Kidney (tissue), 13 donors: ENCODE measurements at regions not wholly inside any gene's neighbourhood (a gene's known extent, or its start where the extent isn't known, plus 50 kb on each side); places are given as distances from the start of the nearest gene placed in this dataset.

Experiments used
- DNase-seq, 5 donors: peaks; one replicate each; pipeline ENCODE4 v3.0.0-alpha.2; 2013 to 2020
- FAIRE-seq: peaks from 2 replicates; lab custom pipeline; 2012; peaks lifted over from hg19 to GRCh38; lab: Jason Lieb, UNC
- H3K27ac ChIP-seq, 2 donors: one replicate each; pipeline ENCODE4 v1.7.0; 2013; ENCODE audit warnings: low read depth in 2 of 2, low read length in 2 of 2, inconsistent platforms in 1 of 2
- H3K27me3 ChIP-seq: one replicate; pipeline ENCODE4 v1.7.1; 2013; ENCODE audit warnings: low read length, inconsistent platforms; ENCODE audit not compliant: control insufficient read depth, insufficient read depth
- H3K36me3 ChIP-seq, 3 donors: one replicate each; pipeline versions ENCODE4 v1.7.0 to v1.7.1; 2013; ENCODE audit warnings: low read length in 3 of 3, control low read depth in 1 of 3, inconsistent platforms in 1 of 3; ENCODE audit not compliant: insufficient read depth in 3 of 3, control insufficient read depth in 2 of 3
- H3K4me1 ChIP-seq, 3 donors: one replicate each; pipeline versions ENCODE4 v1.7.0 to v1.7.1; 2013; ENCODE audit warnings: low read length in 3 of 3, inconsistent platforms in 1 of 3, low read depth in 1 of 3; ENCODE audit not compliant: control insufficient read depth in 2 of 3, insufficient read depth in 2 of 3
- H3K4me3 ChIP-seq, 3 donors: one replicate each; pipeline versions ENCODE4 v1.7.0 to v1.8.1; 2013; ENCODE audit warnings: low read length in 3 of 3, control low read depth in 1 of 3, inconsistent platforms in 1 of 3
- H3K9ac ChIP-seq, 3 donors: one replicate each; pipeline versions ENCODE4 v1.7.0 to v1.7.1; 2013; ENCODE audit warnings: low read length in 3 of 3, control low read depth in 1 of 3, inconsistent platforms in 1 of 3
- H3K9me3 ChIP-seq, 3 donors: one replicate each; pipeline versions ENCODE4 v1.7.0 to v1.7.1; 2013; ENCODE audit warnings: low read length in 3 of 3, control low read depth in 1 of 3, inconsistent platforms in 1 of 3; ENCODE audit not compliant: control insufficient read depth in 2 of 3, insufficient read depth in 1 of 3
- intact Hi-C: fragments of 100-400 bp; cut with DNase I; formaldehyde crosslinking; loops from one replicate; pipeline ENCODE4 v1.11.1; 2022
- TF ChIP-seq, protein P1 (sequence below): IDR thresholded peaks from 3 replicates; pipeline ENCODE4 v1.5.1; 2012; ENCODE audit warnings: mild to moderate bottlenecking, moderate library complexity, borderline replicate concordance; ENCODE audit not compliant: insufficient read depth; ENCODE audit errors: extremely low read depth
- donor health status: control.
- donor health status: control.
- donor health status: control.
- donor health status: control.
- donor health status: control.
- donor health status: DM: yes; HTN: yes; CAD: no.
- donor health status: Normal renal cell carcinoma (clear cell type).

GRCh38 chr12:47415054-47415453, 290.8 kb downstream of the RPAP3 start:
- Histone ChIP-seq H3K27ac (no peak overlapping the region), H3K4me3 (no peak overlapping the region), H3K36me3 (no peaks in the 10 kb centered on the region), H3K27me3 (no peaks in the 10 kb centered on the region), H3K9me3 (no peaks in the 10 kb centered on the region), H3K4me1 (no peaks in the 10 kb centered on the region), H3K9ac (no peak overlapping the region)
- intact Hi-C loops, result no loop called here
- DNase-seq (no peak), FAIRE-seq (no peak)
- TF ChIP-seq, protein P1, sequence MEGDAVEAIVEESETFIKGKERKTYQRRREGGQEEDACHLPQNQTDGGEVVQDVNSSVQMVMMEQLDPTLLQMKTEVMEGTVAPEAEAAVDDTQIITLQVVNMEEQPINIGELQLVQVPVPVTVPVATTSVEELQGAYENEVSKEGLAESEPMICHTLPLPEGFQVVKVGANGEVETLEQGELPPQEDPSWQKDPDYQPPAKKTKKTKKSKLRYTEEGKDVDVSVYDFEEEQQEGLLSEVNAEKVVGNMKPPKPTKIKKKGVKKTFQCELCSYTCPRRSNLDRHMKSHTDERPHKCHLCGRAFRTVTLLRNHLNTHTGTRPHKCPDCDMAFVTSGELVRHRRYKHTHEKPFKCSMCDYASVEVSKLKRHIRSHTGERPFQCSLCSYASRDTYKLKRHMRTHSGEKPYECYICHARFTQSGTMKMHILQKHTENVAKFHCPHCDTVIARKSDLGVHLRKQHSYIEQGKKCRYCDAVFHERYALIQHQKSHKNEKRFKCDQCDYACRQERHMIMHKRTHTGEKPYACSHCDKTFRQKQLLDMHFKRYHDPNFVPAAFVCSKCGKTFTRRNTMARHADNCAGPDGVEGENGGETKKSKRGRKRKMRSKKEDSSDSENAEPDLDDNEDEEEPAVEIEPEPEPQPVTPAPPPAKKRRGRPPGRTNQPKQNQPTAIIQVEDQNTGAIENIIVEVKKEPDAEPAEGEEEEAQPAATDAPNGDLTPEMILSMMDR, result no peak

GRCh38 chr12:47414511-47414910, 291.3 kb downstream of the RPAP3 start:
- intact Hi-C loops, result no loop called here
- Histone ChIP-seq H3K4me3 (no peak overlapping the region), H3K4me1 (no peaks in the 10 kb centered on the region), H3K9ac (no peak overlapping the region), H3K9me3 (no peaks in the 10 kb centered on the region), H3K27ac (no peak overlapping the region), H3K36me3 (no peaks in the 10 kb centered on the region), H3K27me3 (no peaks in the 10 kb centered on the region)
- FAIRE-seq (no peak), DNase-seq (no peak)
- TF ChIP-seq, protein P1, result no peak

DNA sequence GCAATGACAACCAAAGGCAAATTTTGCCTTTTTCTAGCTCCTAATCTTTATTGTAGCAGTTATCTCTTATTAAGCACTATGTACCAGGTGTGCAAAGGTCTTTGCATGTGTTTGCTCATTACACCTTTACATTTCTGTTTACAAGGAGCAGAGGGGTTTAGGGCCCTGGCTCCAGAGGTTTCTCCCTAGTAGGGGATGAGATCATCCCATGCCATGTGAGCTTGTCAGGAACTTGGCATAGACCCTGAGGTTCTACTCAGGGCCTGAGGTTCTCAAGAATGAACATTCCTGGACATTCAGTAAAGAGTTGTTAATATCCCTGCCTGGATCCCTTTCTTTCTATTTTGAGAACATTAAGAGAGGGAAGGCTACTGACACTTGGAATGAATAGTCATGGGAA, 292.0 kb downstream of the RPAP3 start:
- FAIRE-seq (no peak), DNase-seq (no peak)
- H3K27me3 ChIP-seq, result no peaks in the 10 kb centered on the region
- no peaks in the 10 kb centered on the region for H3K9me3 ChIP-seq
- intact Hi-C loops, result no loop called here
- TF ChIP-seq, protein P1, result no peak
- no peak overlapping the region for H3K4me3 ChIP-seq
- no peak overlapping the region for H3K9ac ChIP-seq
- H3K4me1 ChIP-seq, result no peaks in the 10 kb centered on the region
- no peak overlapping the region for H3K27ac ChIP-seq
- H3K36me3 ChIP-seq, result no peaks in the 10 kb centered on the region

DNA sequence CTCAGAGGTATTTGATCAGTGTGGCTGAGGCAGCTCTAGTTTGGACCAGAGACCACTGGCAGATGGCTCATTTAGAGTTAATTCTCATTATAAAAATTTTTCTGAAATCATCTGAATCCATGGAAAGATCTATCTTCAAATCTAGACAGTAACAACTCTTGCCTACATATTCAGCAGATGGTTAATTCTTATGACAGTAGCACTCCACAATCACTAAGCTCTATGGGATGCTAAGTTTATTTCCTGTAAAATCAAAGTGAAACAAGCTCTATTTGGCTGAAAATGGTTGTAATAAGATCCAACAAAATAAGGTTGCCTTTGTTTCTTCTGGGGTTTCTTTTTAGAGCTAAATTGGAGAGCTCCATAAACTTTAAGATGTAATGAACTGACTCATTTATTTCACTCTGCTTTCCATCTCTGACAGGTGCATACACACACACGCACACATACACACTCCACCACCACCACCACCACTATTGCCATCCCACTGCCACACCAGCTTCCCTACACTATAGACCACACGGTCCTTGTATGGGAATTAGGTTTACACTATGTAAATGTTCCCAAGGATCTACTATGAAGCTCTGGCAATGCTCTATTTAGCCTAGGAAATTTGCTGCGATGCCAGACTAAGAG, 293.1 kb downstream of the RPAP3 start:
- H3K27me3 ChIP-seq, result no peaks in the 10 kb centered on the region
- no peak for FAIRE-seq
- H3K27ac ChIP-seq, result no peak overlapping the region
- TF ChIP-seq, protein P1, result no peak
- H3K9ac ChIP-seq, result no peak overlapping the region
- H3K9me3 ChIP-seq, result no peaks in the 10 kb centered on the region
- H3K4me1 ChIP-seq, result no peaks in the 10 kb centered on the region
- DNase-seq, result no peak
- H3K4me3 ChIP-seq, result no peak overlapping the region
- intact Hi-C loops, result no loop called here
- no peaks in the 10 kb centered on the region for H3K36me3 ChIP-seq
